ENCODE measurements at regions not wholly inside any gene's neighbourhood (a gene's known extent, or its start where the extent isn't known, plus 50 kb on each side); places are given as distances from the start of the nearest gene placed in this dataset.

DNA sequence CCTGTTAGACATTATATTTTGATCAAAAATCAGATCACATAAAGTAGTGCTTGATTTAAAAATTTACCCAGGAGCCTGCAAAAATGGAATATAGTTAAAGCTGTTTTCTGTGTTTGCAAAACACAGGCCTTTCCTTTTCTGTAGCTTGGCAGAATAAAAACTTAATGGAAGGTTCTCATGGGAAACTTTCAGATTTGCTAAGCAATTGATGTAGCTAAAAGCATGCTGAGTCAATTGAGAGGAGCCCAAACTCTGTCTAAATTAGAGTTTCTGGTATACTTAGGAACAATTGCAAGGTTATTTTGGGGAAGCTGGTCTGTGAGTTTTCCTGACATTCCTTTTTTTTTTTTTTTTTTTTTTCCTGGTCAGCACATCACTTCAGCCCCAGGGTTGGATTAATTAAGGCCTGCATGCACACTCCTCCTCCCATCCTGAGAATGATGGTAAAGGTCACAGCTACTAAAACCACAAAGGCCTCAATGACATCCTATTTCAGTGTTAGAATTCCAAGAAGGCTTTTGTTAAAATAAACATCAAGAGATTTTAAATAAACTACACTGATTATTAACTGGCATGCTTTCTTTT lies 608.7 kb downstream of the PLPP3 start:
- no peak for TF ChIP-seq POLR2A (IDR thresholded peaks at IDR 0.05)
- TF ChIP-seq, protein P1, sequence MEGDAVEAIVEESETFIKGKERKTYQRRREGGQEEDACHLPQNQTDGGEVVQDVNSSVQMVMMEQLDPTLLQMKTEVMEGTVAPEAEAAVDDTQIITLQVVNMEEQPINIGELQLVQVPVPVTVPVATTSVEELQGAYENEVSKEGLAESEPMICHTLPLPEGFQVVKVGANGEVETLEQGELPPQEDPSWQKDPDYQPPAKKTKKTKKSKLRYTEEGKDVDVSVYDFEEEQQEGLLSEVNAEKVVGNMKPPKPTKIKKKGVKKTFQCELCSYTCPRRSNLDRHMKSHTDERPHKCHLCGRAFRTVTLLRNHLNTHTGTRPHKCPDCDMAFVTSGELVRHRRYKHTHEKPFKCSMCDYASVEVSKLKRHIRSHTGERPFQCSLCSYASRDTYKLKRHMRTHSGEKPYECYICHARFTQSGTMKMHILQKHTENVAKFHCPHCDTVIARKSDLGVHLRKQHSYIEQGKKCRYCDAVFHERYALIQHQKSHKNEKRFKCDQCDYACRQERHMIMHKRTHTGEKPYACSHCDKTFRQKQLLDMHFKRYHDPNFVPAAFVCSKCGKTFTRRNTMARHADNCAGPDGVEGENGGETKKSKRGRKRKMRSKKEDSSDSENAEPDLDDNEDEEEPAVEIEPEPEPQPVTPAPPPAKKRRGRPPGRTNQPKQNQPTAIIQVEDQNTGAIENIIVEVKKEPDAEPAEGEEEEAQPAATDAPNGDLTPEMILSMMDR (IDR thresholded peaks at IDR 0.05) = no peak

Measured in prostate gland (tissue), 2 donors.